Esophagus muscularis mucosa (tissue), 4 donors: ENCODE measurements at regions not wholly inside any gene's neighbourhood (a gene's known extent, or its start where the extent isn't known, plus 50 kb on each side); places are given as distances from the start of the nearest gene placed in this dataset.

ENCODE experiments used
- DNase-seq: peaks from one replicate; pipeline ENCODE4 v3.0.0-alpha.2; 2017; ENCODE audit errors: extremely low spot score
- H3K27ac ChIP-seq, 4 donors: fragments of 200-600 bp; sonication (generic); replicated peaks in 1 of 4; 1 replicate in 3 of 4; 2 replicates in 1 of 4; pipeline ENCODE4 v1.5.1; 2016 to 2019; ENCODE audit warnings: mild to moderate bottlenecking in 1 of 4
- H3K27me3 ChIP-seq, 4 donors: fragments of 200-600 bp; sonication (generic); one replicate each; pipeline versions ENCODE4 v1.5.1 to v1.6.0; 2016 to 2019
- H3K36me3 ChIP-seq, 4 donors: fragments of 200-600 bp; sonication (generic); one replicate each; pipeline ENCODE4 v1.5.1; 2016 to 2019
- H3K4me1 ChIP-seq, 4 donors: fragments of 200-600 bp; sonication (generic); one replicate each; pipeline ENCODE4 v1.5.1; 2016 to 2019
- H3K4me3 ChIP-seq, 4 donors: fragments of 200-600 bp; sonication (generic); 1 replicate in 2 of 4; 2 replicates in 2 of 4; pipeline ENCODE4 v1.5.1; 2016 to 2019; ENCODE audit warnings: mild to moderate bottlenecking in 4 of 4, moderate library complexity in 1 of 4
- H3K9me3 ChIP-seq, 4 donors: fragments of 200-600 bp; sonication (generic); 1 replicate in 3 of 4; 2 replicates in 1 of 4; pipeline ENCODE4 v1.5.1; 2016 to 2019
- CTCF ChIP-seq, 3 experiments: fragments of 200-600 bp in 2 of 3; fragments of 450-650 bp in 1 of 3; sonication (generic) in 2 of 3; IDR thresholded peaks; one replicate each; pipeline ENCODE4 v1.5.1; 2017 to 2019; ENCODE audit warnings: antibody characterized with exemption in 3 of 3, mild to moderate bottlenecking in 2 of 3, moderate library complexity in 1 of 3
- EP300 ChIP-seq: sonication (generic); formaldehyde crosslinking; IDR thresholded peaks from one replicate; pipeline ENCODE4 v1.6.1; 2017; ENCODE audit warnings: antibody characterized with exemption
- POLR2A ChIP-seq: fragments of 450-650 bp; IDR thresholded peaks from one replicate; pipeline ENCODE4 v1.6.1; 2017; ENCODE audit warnings: antibody characterized with exemption, moderate library complexity, mild to moderate bottlenecking, low read depth
- POLR2AphosphoS5 ChIP-seq, 2 donors: sonication (generic); formaldehyde crosslinking; IDR thresholded peaks; one replicate each; pipeline ENCODE4 v1.6.1; 2017; ENCODE audit warnings: antibody characterized with exemption in 2 of 2
- WGBS: methylation state at CpG from one replicate; pipeline ENCODE4 v1.1.5; 2018; 5-methylcytosine and 5-hydroxymethylcytosine counted together
- intact Hi-C: fragments of 100-400 bp; cut with DNase I; formaldehyde crosslinking; loops from one replicate; pipeline ENCODE4 v1.15.1; 2023

GRCh38 chr10:64097391-64098122 lies 576.4 kb downstream of the REEP3 start:
- H3K27ac ChIP-seq, result no peak overlapping the region
- no peaks in the 10 kb centered on the region for H3K4me1 ChIP-seq
- 83% methylated on average over 9 of the region's 9 CpGs for WGBS
- TF ChIP-seq CTCF (IDR thresholded peaks at IDR 0.05) (no peak), POLR2AphosphoS5 (IDR thresholded peaks at IDR 0.05) (no peak), POLR2A (no peak), EP300 (no peak)
- no peak overlapping the region for H3K4me3 ChIP-seq
- H3K36me3 ChIP-seq, result no peaks in the 10 kb centered on the region
- intact Hi-C loops, result no loop called here
- H3K27me3 ChIP-seq, result no peaks in the 10 kb centered on the region
- no peak for DNase-seq
- H3K9me3 ChIP-seq, result no peaks in the 10 kb centered on the region

GRCh38 chr10:64098994-64099393 lies 577.8 kb downstream of the REEP3 start:
- H3K4me3 ChIP-seq, result no peak overlapping the region
- no peaks in the 10 kb centered on the region for H3K27me3 ChIP-seq
- intact Hi-C loops, result no loop called here
- DNase-seq, result no peak
- no peaks in the 10 kb centered on the region for H3K9me3 ChIP-seq
- H3K36me3 ChIP-seq, result no peaks in the 10 kb centered on the region
- TF ChIP-seq EP300, result no peak
- TF ChIP-seq POLR2A, result no peak
- TF ChIP-seq POLR2AphosphoS5 (IDR thresholded peaks at IDR 0.05), result no peak
- TF ChIP-seq CTCF (IDR thresholded peaks at IDR 0.05), result no peak
- WGBS, result 100% methylated on average over 1 of the region's 1 CpG
- no peak overlapping the region for H3K27ac ChIP-seq
- H3K4me1 ChIP-seq, result no peaks in the 10 kb centered on the region

GRCh38 chr10:64101606-64102263 lies 580.5 kb downstream of the REEP3 start:
- Histone ChIP-seq H3K9me3 (no peaks in the 10 kb centered on the region), H3K4me1 (no peaks in the 10 kb centered on the region), H3K36me3 (no peaks in the 10 kb centered on the region), H3K27ac (no peak overlapping the region), H3K4me3 (no peak overlapping the region), H3K27me3 (no peaks in the 10 kb centered on the region)
- TF ChIP-seq POLR2A, result no peak
- no peak for TF ChIP-seq EP300
- TF ChIP-seq CTCF (IDR thresholded peaks at IDR 0.05), result no peak
- no peak for TF ChIP-seq POLR2AphosphoS5 (IDR thresholded peaks at IDR 0.05)
- 66% methylated on average over 3 of the region's 3 CpGs for WGBS
- intact Hi-C loops, result no loop called here
- no peak for DNase-seq

- Histone ChIP-seq H3K27me3 (no peaks in the 10 kb centered on the region), H3K9me3 (no peaks in the 10 kb centered on the region), H3K4me1 (no peaks in the 10 kb centered on the region), H3K27ac (no peak overlapping the region), H3K4me3 (no peak overlapping the region), H3K36me3 (no peaks in the 10 kb centered on the region)
- no peak for DNase-seq
- intact Hi-C loops, result no loop called here
- 92% methylated on average over 1 of the region's 1 CpG for WGBS
- no peak for TF ChIP-seq POLR2A
- no peak for TF ChIP-seq CTCF (IDR thresholded peaks at IDR 0.05)
- no peak for TF ChIP-seq POLR2AphosphoS5 (IDR thresholded peaks at IDR 0.05)
- no peak for TF ChIP-seq EP300
Measured at GRCh38 chr10:64102264-64102633, 581.0 kb downstream of the REEP3 start.
